HuH-7 (cell line): ENCODE measurements at regions not wholly inside any gene's neighbourhood (a gene's known extent, or its start where the extent isn't known, plus 50 kb on each side); places are given as distances from the start of the nearest gene placed in this dataset.

Source experiments
- DNase-seq: peaks from one replicate; pipeline ENCODE4 v3.0.0; 2011; ENCODE audit warnings: low spot score

DNA sequence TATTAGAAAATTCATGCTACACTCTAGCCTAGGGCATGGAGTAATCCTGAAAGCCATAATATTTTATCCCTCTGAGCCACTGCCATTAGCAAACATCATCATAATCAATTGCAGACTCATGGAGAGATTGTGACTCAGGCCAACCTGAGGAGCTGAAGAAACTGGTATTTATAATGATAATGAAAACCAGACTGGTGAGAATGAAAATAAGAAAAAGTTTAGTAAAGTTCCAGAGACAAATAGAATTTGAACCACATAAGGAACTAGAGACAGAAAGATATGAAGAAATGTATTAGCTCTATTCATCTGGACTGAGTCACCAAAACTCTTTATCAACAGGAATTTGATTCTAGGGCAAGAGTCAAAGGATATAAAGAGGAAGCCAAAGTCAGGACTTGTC is 158.7 kb downstream of the DRD1 start:
- no peak for DNase-seq

- DNase-seq: no peak
Measured at GRCh38 chr5:175284806-175285205, 159.2 kb downstream of the DRD1 start.

DNA sequence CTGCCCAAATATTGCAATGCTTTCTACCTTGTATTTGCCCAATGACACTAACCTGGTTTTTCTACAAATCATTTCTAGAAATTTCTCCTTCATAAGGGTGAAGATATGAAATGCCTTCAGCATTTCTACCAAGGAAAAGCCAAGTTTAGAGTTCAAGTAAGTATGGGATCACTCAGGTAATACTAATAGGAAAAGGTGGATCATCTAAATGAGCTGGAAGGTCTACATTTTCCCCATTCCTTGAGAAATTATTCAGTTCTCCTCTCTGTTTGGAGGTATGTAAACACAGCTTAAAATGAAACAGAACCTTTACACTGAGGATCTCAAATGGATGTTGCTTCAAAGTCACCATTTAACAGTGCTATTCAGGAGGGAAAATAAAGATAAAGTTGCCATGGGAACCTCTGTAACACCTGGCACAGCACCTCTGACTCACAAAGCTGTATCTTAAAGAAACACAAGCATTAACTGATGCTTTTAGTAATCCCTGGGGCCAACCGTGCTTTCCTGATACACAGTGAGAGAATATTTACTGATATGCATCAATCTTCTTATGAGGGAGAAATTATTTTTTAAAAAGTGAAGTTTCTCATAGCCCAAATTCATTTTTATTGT is 161.3 kb downstream of the DRD1 start:
- no peak for DNase-seq

- DNase-seq: no peak
Measured at GRCh38 chr5:175281714-175282113, 162.3 kb downstream of the DRD1 start.

- no peak for DNase-seq
Measured at GRCh38 chr5:175281257-175281656, 162.7 kb downstream of the DRD1 start.

GRCh38 chr5:175279506-175279905 is 164.5 kb downstream of the DRD1 start:
- no peak for DNase-seq

GRCh38 chr5:175275748-175276147 is 168.2 kb downstream of the DRD1 start:
- DNase-seq: no peak

- DNase-seq: no peak
Measured at GRCh38 chr5:175275097-175275496, 168.9 kb downstream of the DRD1 start.

- no peak for DNase-seq
Measured at GRCh38 chr5:175274171-175274570, 169.8 kb downstream of the DRD1 start.

- no peak for DNase-seq
Measured at GRCh38 chr5:175264406-175264805, 179.6 kb downstream of the DRD1 start.

DNA sequence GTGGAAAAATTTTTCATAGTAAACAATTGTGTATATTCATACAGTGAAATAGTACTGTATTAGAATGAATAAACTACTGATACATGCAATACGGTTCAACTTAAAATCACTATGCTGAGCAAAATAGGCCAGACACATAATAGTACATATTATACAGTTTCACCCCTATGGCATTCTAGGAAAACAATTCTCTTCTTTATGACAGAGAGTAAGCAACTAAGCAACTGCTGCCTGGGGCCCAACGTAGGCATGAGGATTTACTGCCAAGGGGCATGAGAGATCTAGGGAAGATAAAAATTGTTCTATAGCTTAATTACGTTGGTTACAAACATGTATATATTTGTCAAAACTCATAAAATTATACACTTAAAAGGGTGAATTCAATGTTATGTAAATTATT is 180.2 kb downstream of the DRD1 start:
- DNase-seq: no peak

GRCh38 chr5:175261526-175261925 is 182.5 kb downstream of the DRD1 start:
- DNase-seq: no peak

DNA sequence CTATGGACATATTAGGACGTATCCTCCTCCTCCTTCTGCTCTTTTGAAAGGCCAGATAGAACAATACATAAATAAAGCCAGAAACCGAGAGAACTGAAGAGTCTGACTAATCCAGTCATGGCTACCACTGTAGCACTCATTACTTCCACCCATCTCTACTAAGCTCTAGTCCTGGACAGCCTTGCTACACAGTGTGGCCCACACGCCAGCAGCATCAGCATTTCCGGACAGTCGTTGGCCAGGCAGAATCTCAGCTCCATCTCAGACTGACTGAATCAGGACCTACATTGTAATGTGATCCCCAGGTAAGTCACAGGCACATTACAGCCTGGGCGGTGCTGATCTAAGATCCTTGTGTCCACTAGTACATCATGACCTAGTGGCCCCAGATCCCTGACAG is 182.9 kb downstream of the DRD1 start:
- DNase-seq: no peak

DNA sequence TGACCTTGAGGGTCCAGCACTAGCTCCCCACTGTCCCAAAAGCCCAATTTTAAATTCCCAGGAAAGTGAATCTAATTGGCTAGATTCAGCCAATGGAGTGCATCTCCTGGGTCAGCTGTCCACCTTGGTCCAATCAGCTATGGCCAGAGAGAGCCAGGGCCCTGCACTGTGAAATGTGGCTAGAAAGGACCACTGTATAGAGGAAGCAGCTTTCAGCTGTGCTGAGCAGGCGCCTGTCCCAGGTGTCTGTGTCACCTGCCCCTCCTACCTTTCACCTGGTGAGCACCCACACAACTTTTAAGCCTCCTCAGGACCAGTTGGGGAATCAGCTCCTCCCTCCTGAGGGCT is 186.2 kb downstream of the DRD1 start:
- no peak for DNase-seq

DNA sequence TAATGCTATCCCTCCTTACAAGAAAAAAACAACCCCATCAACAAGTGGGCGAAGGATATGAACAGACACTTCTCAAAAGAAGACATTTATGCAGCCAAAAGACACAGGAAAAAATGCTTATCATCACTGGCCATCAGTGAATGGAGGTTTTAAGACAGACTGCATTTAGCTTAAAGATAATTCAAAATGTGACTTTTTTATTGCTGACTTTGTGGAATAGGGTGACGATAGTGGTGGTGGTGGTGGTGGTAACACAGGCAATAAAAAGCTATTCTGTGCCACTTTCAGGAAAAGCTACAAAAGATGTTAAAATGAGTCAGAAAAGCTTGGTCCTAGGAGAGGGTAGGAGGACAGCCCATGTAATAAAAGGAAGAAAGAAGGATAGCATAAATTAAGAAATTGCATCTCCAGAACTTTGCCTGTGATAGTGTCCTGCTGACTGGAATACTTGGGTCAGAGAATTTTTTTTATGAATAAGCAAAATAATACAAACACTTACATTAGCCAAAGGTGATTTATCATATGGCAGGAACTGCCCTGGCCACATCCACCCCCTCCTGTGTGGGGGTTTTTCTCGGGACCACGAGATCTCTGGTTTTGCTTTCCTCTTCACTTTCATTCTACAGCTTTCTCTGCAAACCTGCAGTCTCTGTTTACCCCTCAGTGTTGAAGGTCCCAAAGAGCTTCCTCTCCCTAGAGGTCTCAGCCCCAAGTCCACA is 186.7 kb downstream of the DRD1 start:
- DNase-seq: no peak

DNA sequence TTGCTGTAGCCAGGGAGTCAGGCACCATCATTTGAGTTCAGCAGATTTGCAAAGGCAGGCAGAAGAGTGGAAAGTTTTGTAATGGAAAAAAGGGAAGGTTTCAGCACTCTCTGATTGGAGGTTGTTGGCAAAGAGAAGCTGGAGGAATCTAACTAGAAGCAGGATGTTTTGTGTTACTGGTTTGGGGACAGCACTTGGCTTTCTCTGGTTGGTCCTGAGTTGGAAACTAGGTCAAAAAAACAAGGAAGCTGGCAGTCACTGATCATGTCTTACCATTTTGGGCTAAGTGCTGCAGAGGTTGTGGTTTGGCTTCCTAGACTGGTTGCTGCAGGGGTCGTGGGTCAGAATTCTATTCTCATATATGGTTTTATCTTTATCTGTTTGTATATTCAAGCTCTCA is 189.8 kb downstream of the DRD1 start:
- DNase-seq: no peak

- DNase-seq: no peak
Measured at GRCh38 chr5:175253597-175253996, 190.4 kb downstream of the DRD1 start.

GRCh38 chr5:175252234-175252805 is 191.7 kb downstream of the DRD1 start:
- DNase-seq: no peak

- DNase-seq: no peak
Measured at GRCh38 chr5:175250426-175250825, 193.6 kb downstream of the DRD1 start.

GRCh38 chr5:175248416-175248905 is 195.5 kb downstream of the DRD1 start:
- DNase-seq: no peak

DNA sequence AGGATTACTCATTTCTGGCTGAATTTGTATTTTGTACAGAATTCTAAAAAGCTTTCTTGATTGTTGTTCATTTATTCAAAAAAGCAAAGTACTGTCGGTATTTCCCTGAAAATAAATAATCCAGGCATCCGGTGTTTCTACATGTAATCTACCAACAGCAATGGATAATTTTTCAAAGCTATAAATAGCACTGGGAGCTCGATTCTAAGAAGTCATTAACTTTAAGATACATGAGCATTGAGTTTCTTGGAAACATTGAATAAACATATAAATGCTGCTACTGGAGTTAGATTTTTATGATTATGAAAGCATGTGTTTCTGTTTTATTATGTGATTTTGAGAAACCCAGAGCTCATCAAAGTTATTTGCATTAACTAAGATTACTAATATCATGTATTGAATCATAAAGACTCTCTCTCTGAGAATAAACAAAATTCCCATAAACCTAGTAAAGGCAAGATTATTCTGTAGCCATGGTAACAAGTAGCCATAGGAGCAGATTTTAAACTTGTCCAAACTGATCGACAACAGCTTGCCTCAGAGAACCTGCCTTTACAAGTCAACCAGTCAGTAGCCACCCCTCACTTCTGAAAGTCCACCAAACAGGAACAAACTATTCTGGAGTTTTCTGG is 197.0 kb downstream of the DRD1 start:
- no peak for DNase-seq

GRCh38 chr5:175246242-175246888 is 197.6 kb downstream of the DRD1 start:
- DNase-seq: no peak

DNA sequence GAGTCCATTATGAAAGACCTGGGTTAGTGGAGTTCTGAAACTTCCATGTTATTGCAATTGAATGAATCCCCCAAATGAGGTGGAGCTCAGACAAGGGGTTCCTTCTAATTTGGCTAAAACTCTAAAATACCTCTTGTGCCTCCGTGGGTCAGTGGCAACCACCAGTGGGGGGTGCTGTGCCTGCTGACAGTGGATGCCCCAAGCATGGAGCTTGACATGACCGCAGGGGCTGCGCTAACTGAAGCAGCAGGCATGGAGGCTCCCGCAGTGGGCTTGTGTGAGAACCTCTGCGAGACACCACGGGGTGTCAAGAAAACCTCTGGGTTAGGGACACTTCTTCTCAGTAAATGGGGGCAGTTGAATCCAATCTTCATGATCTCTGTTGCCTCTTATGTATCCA is 200.5 kb downstream of the DRD1 start:
- no peak for DNase-seq
